Vagina (tissue), 2 donors: ENCODE measurements at regions not wholly inside any gene's neighbourhood (a gene's known extent, or its start where the extent isn't known, plus 50 kb on each side); places are given as distances from the start of the nearest gene placed in this dataset.

Experiments
- CTCF ChIP-seq, 3 experiments: fragments of 450-650 bp in 2 of 3; fragments of 200-600 bp in 1 of 3; sonication (generic) in 1 of 3; IDR thresholded peaks; one replicate each; pipeline ENCODE4 v1.5.1; 2017 to 2019; ENCODE audit warnings: antibody characterized with exemption in 3 of 3, mild to moderate bottlenecking in 2 of 3, moderate library complexity in 2 of 3
- POLR2A ChIP-seq, 2 donors: fragments of 450-650 bp; IDR thresholded peaks; one replicate each; pipeline ENCODE4 v1.6.1; 2017; ENCODE audit warnings: antibody characterized with exemption in 2 of 2, mild to moderate bottlenecking in 2 of 2, moderate library complexity in 2 of 2
- POLR2AphosphoS5 ChIP-seq, 2 donors: sonication (generic); formaldehyde crosslinking; IDR thresholded peaks; one replicate each; pipeline ENCODE4 v1.9.0; 2017; ENCODE audit warnings: antibody characterized with exemption in 2 of 2, mild to moderate bottlenecking in 2 of 2, low read depth in 1 of 2; ENCODE audit not compliant: insufficient read depth in 1 of 2

- TF ChIP-seq POLR2AphosphoS5 (IDR thresholded peaks at IDR 0.05; ENCODE audit: insufficient read depth in 1 of 2, low read depth in 1 of 2), result no peak
- no peak for TF ChIP-seq POLR2A (IDR thresholded peaks at IDR 0.05)
- no peak for TF ChIP-seq CTCF (IDR thresholded peaks at IDR 0.05)
Measured at GRCh38 chr22:49218142-49218541, 609.5 kb downstream of the BRD1 start.
